Stimulated activated CD8-positive, alpha-beta memory T cell treated with anti-CD3 and anti-CD28 coated beads, Interleukin-4, amount 100 ng/mL, for 4 hours (primary cell): ENCODE measurements at regions not wholly inside any gene's neighbourhood (a gene's known extent, or its start where the extent isn't known, plus 50 kb on each side); places are given as distances from the start of the nearest gene placed in this dataset.
"Not testable (repeated sequence)": the region's sequence is repeated elsewhere in the genome, so short reads cannot be mapped to it uniquely, and the experiment has no call there.

ENCODE experiments used
- DNase-seq, 2 donors: peaks; one replicate each; pipeline ENCODE4 v3.0.0-alpha.2; 2020; ENCODE audit warnings: low read depth in 2 of 2, low spot score in 1 of 2

DNA sequence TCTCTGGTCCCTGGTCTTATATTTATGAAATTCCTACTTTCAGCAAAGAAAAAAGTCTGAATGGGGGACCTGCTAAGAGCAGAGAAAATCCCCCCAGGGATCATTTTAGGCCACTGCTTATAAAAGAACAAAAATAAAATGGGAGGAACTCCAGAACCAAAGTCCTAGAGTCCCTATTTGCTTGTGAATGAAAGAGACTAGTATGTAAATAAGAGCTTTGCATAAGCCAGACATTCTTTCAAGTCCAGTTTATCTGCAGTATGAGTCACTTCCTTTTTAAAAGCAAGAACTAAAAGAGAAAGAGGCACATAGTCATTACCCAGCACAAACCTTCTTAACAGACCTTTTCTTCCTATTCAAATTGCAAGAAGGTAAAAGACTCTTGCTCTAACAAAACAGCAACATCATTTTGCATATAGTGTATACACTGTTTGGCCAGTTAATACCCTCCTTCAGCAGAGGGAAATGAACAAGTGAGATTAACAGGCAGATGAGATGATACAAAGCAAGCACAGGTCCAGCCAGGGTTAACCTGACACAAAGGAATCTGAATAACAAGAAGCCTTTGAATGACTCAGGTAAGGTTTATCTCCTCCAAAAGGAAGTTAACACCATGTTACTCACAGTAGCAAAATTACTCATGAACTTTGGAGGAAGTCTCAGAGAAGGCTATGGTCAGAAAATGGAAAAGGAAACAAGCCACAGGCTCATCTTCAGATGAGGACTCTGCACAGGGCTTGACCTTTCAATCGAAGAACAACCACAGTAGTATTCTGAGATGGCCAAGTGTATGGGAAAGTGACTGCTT is 87.3 kb downstream of the PHLDA1 start:
- DNase-seq = no peak

GRCh38 chr12:75943730-75944096 is 87.9 kb downstream of the PHLDA1 start:
- no peak for DNase-seq

DNA sequence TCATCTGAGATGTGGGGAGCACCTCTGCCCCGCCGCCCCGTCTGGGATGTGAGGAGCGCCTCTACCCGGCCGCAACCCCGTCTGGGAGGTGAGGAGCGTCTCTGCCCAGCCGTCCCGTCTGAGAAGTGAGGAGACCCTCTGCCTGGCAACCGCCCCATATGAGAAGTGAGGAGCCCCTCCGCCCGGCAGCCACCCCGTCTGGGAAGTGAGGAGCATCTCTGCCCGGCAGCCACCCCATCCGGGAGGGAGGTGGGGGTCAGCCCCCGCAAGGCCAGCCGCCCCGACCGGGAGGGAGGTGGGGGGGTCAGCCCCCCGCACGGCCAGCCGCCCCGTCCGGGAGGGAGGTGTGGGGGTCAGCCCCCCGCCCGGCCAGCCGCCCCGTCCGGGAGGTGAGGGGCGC is 89.9 kb downstream of the PHLDA1 start:
- not testable (repeated sequence) for DNase-seq

- DNase-seq = no peak
Measured at GRCh38 chr12:75939016-75939642, 92.4 kb downstream of the PHLDA1 start.

DNA sequence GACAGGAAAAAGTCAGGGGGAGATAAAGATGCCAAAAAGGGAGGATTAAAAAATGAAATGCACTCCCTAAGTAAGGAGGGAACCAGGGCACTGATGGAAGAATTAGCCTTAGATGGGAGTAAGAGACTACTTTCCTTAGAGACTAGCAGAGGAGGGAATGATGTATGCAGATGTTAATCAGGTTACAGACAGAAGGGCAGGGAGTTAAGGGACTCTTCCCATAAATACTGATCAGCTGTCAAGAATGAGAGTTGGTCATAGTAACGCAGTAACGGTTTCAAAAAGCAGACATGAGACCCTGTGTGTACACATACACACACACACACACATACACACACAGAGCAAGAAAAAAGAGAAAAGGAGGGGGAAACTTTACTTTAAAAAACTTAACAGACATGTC is 93.4 kb downstream of the PHLDA1 start:
- no peak for DNase-seq

- no peak for DNase-seq
Measured at GRCh38 chr12:75937486-75937885, 94.1 kb downstream of the PHLDA1 start.

- DNase-seq = no peak
Measured at GRCh38 chr12:75936515-75937440, 94.8 kb downstream of the PHLDA1 start.

- no peak for DNase-seq
Measured at GRCh38 chr12:75935539-75936242, 95.9 kb downstream of the PHLDA1 start.

GRCh38 chr12:75933101-75933500 is 98.5 kb downstream of the PHLDA1 start:
- no peak for DNase-seq

GRCh38 chr12:75932241-75932640 is 99.3 kb downstream of the PHLDA1 start:
- DNase-seq = no peak

GRCh38 chr12:75923964-75924666 is 107.5 kb downstream of the PHLDA1 start:
- DNase-seq = no peak

DNA sequence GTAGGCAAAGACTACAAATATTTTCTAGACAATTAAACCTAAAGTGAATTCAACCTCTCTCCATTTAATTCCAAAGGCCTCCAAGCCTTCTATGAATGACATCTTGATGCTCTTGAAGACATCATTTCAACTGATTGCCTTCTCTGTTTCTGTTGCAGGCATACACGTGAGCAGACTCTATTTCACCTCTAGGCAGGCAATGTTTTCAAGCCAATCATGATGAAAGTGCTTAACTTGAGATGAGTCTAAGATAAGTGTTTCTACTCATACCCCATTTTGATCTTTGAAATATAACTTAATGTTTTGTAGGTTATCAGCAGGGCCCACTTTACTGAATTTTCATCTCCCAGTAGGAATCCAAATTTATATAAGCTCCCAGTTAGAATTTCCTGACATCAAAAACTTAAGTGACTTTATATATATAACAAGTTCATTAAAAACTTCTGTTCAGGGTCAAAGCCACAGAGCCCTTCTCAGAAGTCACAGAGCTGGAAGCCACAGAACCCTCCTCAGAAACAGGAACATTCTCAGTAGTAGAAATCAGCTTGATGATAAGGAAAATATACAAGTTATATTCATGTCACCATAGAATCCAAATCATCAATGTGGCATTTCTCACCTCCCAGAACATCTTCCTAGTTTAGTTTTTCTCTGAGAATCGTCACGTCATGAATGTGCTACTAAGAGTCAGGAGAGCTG is 108.5 kb downstream of the PHLDA1 start:
- DNase-seq = no peak

DNA sequence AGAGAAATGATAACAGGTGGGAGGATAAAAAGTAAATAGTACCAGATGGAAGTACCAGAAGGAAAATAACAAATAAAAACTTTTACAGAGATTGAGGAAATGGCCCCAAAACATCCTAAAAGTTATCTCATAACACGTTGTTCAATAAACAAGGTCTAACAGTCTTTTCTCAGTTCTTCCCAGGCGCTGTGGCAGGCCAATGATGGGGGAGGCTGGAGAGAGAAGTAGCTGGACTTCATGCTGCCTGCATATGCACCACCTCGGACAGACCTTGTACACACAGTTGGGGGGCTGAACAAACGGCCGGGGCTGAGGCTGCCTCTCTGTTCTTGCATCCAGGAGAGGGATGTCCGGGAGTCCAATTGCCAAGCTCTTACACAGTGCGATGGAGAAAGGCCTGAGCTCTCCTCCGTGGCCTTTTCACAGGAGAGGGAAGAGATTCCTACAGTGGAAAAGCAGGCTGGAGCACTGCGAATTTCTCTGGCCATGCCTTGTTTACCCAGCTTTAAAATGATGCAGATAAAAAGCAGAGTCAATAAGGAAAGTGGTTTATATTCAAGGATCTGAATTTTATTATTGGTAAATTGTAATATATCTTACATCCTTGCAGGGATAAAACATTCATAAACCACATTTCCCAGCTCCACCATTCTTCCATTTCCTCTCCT is 109.8 kb downstream of the PHLDA1 start:
- no peak for DNase-seq

- DNase-seq = no peak
Measured at GRCh38 chr12:75917715-75918114, 113.9 kb downstream of the PHLDA1 start.

DNA sequence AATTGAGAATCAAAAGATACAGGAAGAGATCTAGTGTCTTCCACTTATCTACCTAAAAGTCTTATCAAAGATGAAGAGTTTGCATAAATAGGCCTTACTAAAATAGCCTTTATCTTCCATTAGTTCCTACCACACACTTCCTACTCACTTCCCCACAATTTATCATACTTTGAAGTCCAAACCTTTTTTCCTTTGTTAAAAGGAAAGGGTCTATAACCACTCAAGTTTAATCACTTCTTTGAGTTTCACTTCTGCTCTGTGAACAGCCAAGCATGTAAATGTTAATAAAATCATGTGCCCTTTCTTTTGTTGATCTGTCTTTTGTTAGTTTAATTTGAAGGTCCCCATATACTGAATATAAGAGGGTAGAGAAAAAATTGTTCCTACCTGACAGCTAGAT is 114.5 kb downstream of the PHLDA1 start:
- DNase-seq = no peak

DNA sequence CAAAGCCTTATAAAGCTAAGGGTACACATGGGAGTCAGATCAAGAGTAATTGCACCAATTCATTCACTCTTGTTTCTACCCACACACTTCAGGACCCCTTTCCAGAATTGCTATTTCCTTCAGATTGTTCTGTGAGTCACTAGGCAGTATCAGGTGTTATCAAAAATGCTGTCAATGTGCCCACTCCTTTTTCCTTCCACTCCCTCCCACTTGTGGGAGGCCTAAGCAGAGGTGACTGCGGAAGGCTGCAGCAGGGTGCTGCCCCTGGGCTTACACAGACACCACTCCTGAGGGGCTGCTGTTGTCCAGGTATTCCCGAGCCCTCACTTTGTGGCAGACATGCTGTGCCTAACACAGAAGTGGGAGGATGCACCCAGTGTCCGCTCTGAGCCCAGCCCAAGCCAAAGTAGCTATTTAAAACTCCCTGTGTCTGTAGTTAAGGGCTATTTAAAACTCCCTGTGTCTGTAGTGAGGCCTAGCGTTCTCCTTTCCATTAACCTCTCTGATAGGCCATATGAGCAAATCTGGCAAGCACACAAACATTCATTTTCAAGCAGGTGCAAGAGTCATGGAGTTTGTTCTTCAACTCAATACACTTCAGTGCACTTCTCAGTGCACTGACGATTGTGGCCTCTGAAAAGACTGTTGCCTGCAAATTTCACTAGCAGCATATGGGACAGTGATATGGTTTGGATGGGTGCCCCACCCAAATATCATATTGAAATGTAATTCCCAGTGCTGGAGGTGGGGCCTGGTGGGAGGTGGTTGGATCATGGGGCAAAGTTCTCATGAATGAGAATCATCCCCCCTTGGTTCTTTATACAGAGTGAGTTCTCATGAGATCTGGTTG is 117.8 kb downstream of the PHLDA1 start:
- DNase-seq = no peak

DNA sequence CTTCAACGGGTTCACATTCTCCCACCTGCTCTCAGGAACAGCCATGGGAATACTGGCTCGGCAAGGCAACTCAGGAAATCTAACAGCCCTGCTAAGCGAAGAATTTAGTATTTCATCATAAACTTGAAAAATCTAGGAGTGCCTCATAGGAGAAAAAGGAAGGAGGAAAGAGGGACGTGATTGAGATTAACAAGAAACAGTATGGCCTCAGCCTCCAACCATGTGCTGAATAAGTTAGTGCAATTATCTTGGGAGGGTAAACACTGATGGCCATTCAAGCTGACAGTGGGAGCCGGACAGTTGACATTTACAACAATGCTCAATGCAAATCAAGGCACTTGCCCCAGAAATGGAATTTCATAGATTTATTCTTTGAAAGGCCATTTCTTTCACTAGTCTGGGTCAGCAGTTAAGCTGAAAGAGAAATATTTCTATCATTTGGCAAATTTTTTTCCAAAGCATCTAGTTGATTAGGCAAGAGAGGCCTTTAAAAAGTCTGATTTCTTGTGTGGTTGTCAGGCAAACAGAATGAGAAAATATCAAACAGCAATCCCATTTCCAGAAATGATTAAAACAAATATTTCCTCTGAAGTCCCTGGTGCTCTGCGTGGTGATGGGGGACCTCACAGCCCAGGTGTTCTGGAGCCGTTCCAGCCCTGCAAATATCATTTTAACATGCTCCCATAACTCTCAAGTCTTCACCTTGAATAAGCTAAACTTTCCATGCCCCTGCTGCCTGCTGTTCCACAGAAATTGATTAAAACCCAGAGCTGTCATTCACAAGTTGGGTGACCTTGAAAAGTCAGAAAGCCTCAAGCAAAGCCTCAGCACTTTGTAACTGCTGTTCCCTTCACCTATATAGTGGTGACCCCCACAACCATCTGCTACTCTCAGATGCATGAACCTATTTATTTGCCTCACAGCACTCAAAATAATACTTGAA is 121.6 kb downstream of the PHLDA1 start:
- no peak for DNase-seq
